Lower lobe of right lung (tissue), 2 donors: ENCODE measurements at regions not wholly inside any gene's neighbourhood (a gene's known extent, or its start where the extent isn't known, plus 50 kb on each side); places are given as distances from the start of the nearest gene placed in this dataset.

ENCODE experiments used
- ATAC-seq, 2 donors: fragments of 200-7000 bp; cut with Tn5 transposase; one replicate each; pipeline ENCODE4 v1.9.1; 2020 to 2022; ENCODE audit warnings: mild to moderate bottlenecking in 2 of 2, moderate library complexity in 2 of 2
- DNase-seq: peaks from one replicate; pipeline ENCODE4 v3.0.0-alpha.2; 2020
- H3K27ac ChIP-seq: fragments of 200-600 bp; one replicate; pipeline ENCODE4 v1.8.0; 2022
- H3K27me3 ChIP-seq: fragments of 200-600 bp; one replicate; pipeline ENCODE4 v1.8.0; 2022; ENCODE audit warnings: low read depth
- H3K36me3 ChIP-seq: fragments of 200-600 bp; one replicate; pipeline ENCODE4 v1.8.0; 2022; ENCODE audit warnings: mild to moderate bottlenecking
- H3K4me1 ChIP-seq: fragments of 200-600 bp; one replicate; pipeline ENCODE4 v1.8.0; 2022
- H3K4me3 ChIP-seq: fragments of 200-600 bp; one replicate; pipeline ENCODE4 v1.8.0; 2022; ENCODE audit warnings: mild to moderate bottlenecking
- H3K9me3 ChIP-seq: fragments of 200-600 bp; one replicate; pipeline ENCODE4 v1.8.0; 2022
- CTCF ChIP-seq: fragments of 200-600 bp; IDR thresholded peaks from one replicate; pipeline ENCODE4 v1.8.0; 2022; ENCODE audit warnings: antibody characterized with exemption, mild to moderate bottlenecking
- intact Hi-C: fragments of 100-400 bp; cut with DNase I; formaldehyde crosslinking; loops from one replicate; pipeline ENCODE4 v1.11.0; 2022
- donor health status: DM: no; HTN: yes; CAD: no; lungs with severe emphysema.

DNA sequence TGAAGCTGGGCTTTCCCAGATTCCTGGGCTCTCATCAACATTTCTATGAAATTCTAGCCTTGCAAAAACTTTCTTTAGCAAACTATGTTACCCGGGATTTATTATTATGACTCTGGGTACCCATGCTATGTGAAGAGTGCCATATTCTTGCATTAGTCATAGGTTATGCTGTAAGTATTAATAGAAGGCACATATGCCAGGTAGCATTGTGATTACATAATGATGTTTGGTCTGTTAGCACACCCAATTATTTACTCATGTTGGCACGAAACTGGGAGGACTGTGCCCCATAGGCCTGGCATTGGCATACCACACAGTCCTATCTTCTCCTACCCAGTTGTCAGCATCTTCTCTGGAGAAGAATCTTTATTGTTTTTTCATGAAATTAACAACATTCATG, 171.0 kb downstream of the SLC4A3 start:
- no peak for TF ChIP-seq CTCF
- ATAC-seq = no peak
- DNase-seq = no peak
- H3K9me3 ChIP-seq = no peaks in the 10 kb centered on the region
- no peak overlapping the region for H3K27ac ChIP-seq
- H3K4me3 ChIP-seq = no peak overlapping the region
- intact Hi-C loops = no loop called here
- H3K4me1 ChIP-seq = no peaks in the 10 kb centered on the region
- no peaks in the 10 kb centered on the region for H3K27me3 ChIP-seq
- H3K36me3 ChIP-seq = no peaks in the 10 kb centered on the region

- no peak for ATAC-seq
- intact Hi-C loops = no loop called here
- H3K9me3 ChIP-seq = no peaks in the 10 kb centered on the region
Measured at GRCh38 chr2:219803294-219803693, 175.9 kb downstream of the SLC4A3 start.

GRCh38 chr2:219810895-219811294, 183.5 kb downstream of the SLC4A3 start:
- TF ChIP-seq CTCF = no peak
- no peak for ATAC-seq
- H3K27me3 ChIP-seq = no peaks in the 10 kb centered on the region
- H3K9me3 ChIP-seq = peaks cover 16% of the 10 kb centered on the region
- H3K27ac ChIP-seq = no peak overlapping the region
- intact Hi-C loops = no loop called here
- no peaks in the 10 kb centered on the region for H3K36me3 ChIP-seq
- H3K4me1 ChIP-seq = no peaks in the 10 kb centered on the region
- DNase-seq = no peak
- H3K4me3 ChIP-seq = no peak overlapping the region

More at GRCh38 chr2:219803294-219803693, 175.9 kb downstream of the SLC4A3 start:
- DNase-seq = no peak
- Histone ChIP-seq H3K4me3 (no peak overlapping the region), H3K27ac (no peak overlapping the region), H3K4me1 (no peaks in the 10 kb centered on the region), H3K36me3 (no peaks in the 10 kb centered on the region), H3K27me3 (no peaks in the 10 kb centered on the region)
- TF ChIP-seq CTCF = no peak

GRCh38 chr2:219812672-219813071, 185.2 kb downstream of the SLC4A3 start:
- Histone ChIP-seq H3K27me3 (no peaks in the 10 kb centered on the region), H3K9me3 (peaks cover 16% of the 10 kb centered on the region), H3K27ac (no peak overlapping the region), H3K4me1 (no peaks in the 10 kb centered on the region), H3K4me3 (no peak overlapping the region), H3K36me3 (no peaks in the 10 kb centered on the region)
- ATAC-seq (no peak), DNase-seq (no peak)
- TF ChIP-seq CTCF = no peak
- intact Hi-C loops = no loop called here

- Histone ChIP-seq H3K36me3 (no peaks in the 10 kb centered on the region), H3K27ac (no peak overlapping the region), H3K4me1 (no peaks in the 10 kb centered on the region), H3K4me3 (no peak overlapping the region), H3K27me3 (no peaks in the 10 kb centered on the region), H3K9me3 (no peaks in the 10 kb centered on the region)
- DNase-seq = no peak
- ATAC-seq = no peak
- no peak for TF ChIP-seq CTCF
- intact Hi-C loops = no loop called here
Measured at GRCh38 chr2:219820767-219821166, 193.3 kb downstream of the SLC4A3 start.

DNA sequence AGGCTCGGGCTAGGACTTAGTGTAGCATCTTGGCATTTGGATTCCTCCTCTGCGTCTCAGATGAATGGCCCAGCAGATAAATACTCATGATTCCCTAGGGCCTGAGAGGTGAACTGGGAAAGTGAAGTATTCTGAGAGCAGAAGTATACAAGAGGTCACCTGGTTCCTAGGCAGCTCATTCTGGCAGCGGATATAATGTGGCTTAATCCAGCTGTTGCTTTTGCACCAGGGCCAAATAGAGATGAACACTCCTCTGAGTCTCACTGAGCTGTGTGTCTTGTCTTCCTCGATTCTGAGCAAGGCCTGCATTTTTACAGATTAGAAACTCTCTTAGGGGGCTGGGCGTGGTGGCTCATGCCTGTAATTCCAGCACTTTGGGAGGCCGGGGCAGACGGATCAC, 196.1 kb downstream of the SLC4A3 start:
- DNase-seq (no peak), ATAC-seq (no peak)
- Histone ChIP-seq H3K27me3 (no peaks in the 10 kb centered on the region), H3K36me3 (no peaks in the 10 kb centered on the region), H3K4me1 (no peaks in the 10 kb centered on the region), H3K9me3 (no peaks in the 10 kb centered on the region), H3K4me3 (no peak overlapping the region), H3K27ac (no peak overlapping the region)
- intact Hi-C loops = no loop called here
- TF ChIP-seq CTCF = no peak
